Liver (tissue), 8 donors: ENCODE measurements at regions not wholly inside any gene's neighbourhood (a gene's known extent, or its start where the extent isn't known, plus 50 kb on each side); places are given as distances from the start of the nearest gene placed in this dataset.

Experiments used
- DNase-seq: peaks from one replicate; pipeline ENCODE4 v3.0.0-alpha.2; 2017; ENCODE audit warnings: low spot score
- H3K27ac ChIP-seq, 2 donors: one replicate each; pipeline ENCODE4 v1.7.0; 2013; ENCODE audit warnings: inconsistent platforms in 2 of 2, low read length in 2 of 2, control low read depth in 1 of 2, low read depth in 1 of 2, mild to moderate bottlenecking in 1 of 2
- H3K27me3 ChIP-seq, 4 donors: one replicate each; pipeline versions ENCODE4 v1.6.1 to v1.7.0; 2013; ENCODE audit warnings: low read length in 3 of 4, inconsistent platforms in 1 of 4, mild to moderate bottlenecking in 1 of 4, moderate library complexity in 1 of 4; ENCODE audit not compliant: control insufficient read depth in 4 of 4, insufficient read depth in 4 of 4
- H3K36me3 ChIP-seq, 4 donors: one replicate each; pipeline versions ENCODE4 v1.6.1 to v1.7.0; 2013; ENCODE audit warnings: low read length in 3 of 4, mild to moderate bottlenecking in 3 of 4, low read depth in 1 of 4, moderate library complexity in 1 of 4; ENCODE audit not compliant: control insufficient read depth in 4 of 4, insufficient read depth in 3 of 4
- H3K4me1 ChIP-seq, 4 donors: one replicate each; pipeline versions ENCODE4 v1.6.1 to v1.7.0; 2013; ENCODE audit warnings: low read length in 3 of 4, mild to moderate bottlenecking in 3 of 4, moderate library complexity in 1 of 4; ENCODE audit not compliant: control insufficient read depth in 4 of 4, insufficient read depth in 4 of 4
- H3K4me3 ChIP-seq, 3 donors: one replicate each; pipeline versions ENCODE4 v1.6.1 to v1.7.0; 2013; ENCODE audit warnings: low read length in 3 of 3, control low read depth in 1 of 3, low read depth in 1 of 3, mild to moderate bottlenecking in 1 of 3
- H3K9ac ChIP-seq, 2 donors: one replicate each; pipeline ENCODE4 v1.7.0; 2013; ENCODE audit warnings: low read length in 2 of 2, mild to moderate bottlenecking in 2 of 2, moderate library complexity in 2 of 2, control low read depth in 1 of 2, low read depth in 1 of 2
- H3K9me3 ChIP-seq, 4 donors: one replicate each; pipeline versions ENCODE4 v1.6.1 to v1.7.0; 2013; ENCODE audit warnings: low read length in 3 of 4; ENCODE audit not compliant: control insufficient read depth in 4 of 4
- EGR1 ChIP-seq, 2 donors: IDR thresholded peaks; 2 replicates each; pipeline ENCODE4 v1.6.1; 2016 to 2018; ENCODE audit warnings: antibody characterized with exemption in 2 of 2, low read depth in 2 of 2
- FOXA1 ChIP-seq: IDR thresholded peaks from 2 replicates; pipeline ENCODE4 v1.6.1; 2016; ENCODE audit warnings: antibody characterized with exemption
- FOXA2 ChIP-seq: IDR thresholded peaks from 2 replicates; pipeline ENCODE4 v1.6.1; 2016; ENCODE audit warnings: antibody characterized with exemption
- GABPA ChIP-seq, 2 donors: IDR thresholded peaks in 1 of 2; conservative IDR thresholded peaks in 1 of 2; 2 replicates each; pipeline ENCODE4 v1.6.1; 2016; ENCODE audit warnings: antibody characterized with exemption in 2 of 2, mild to moderate bottlenecking in 1 of 2, moderate library complexity in 1 of 2
- HNF4A ChIP-seq, 2 donors: conservative IDR thresholded peaks; 2 replicates each; pipeline ENCODE4 v1.6.1; 2016; ENCODE audit warnings: antibody characterized with exemption in 2 of 2, mild to moderate bottlenecking in 2 of 2
- HNF4G ChIP-seq: IDR thresholded peaks from 2 replicates; pipeline ENCODE4 v1.6.1; 2016; ENCODE audit warnings: antibody characterized with exemption
- MAX ChIP-seq: IDR thresholded peaks from 2 replicates; pipeline ENCODE4 v1.6.1; 2016; ENCODE audit warnings: antibody characterized with exemption
- NR2F2 ChIP-seq: IDR thresholded peaks from 2 replicates; pipeline ENCODE4 v1.6.1; 2016; ENCODE audit warnings: antibody characterized with exemption
- RAD21 ChIP-seq, 2 donors: IDR thresholded peaks; 2 replicates each; pipeline ENCODE4 v1.6.1; 2016; ENCODE audit warnings: antibody characterized with exemption in 2 of 2, mild to moderate bottlenecking in 2 of 2
- REST ChIP-seq: IDR thresholded peaks from 2 replicates; pipeline ENCODE4 v1.6.1; 2016; ENCODE audit warnings: antibody characterized with exemption, mild to moderate bottlenecking
- RXRA ChIP-seq, 2 donors: IDR thresholded peaks; 2 replicates each; pipeline ENCODE4 v1.6.1; 2017 to 2018; ENCODE audit warnings: antibody characterized with exemption in 2 of 2, mild to moderate bottlenecking in 1 of 2
- TAF1 ChIP-seq: conservative IDR thresholded peaks from 2 replicates; pipeline ENCODE4 v1.6.1; 2016; ENCODE audit warnings: antibody characterized with exemption, mild to moderate bottlenecking
- YY1 ChIP-seq: IDR thresholded peaks from 2 replicates; pipeline ENCODE4 v1.6.1; 2016; ENCODE audit warnings: antibody characterized with exemption, mild to moderate bottlenecking
- ZBTB33 ChIP-seq: IDR thresholded peaks from 2 replicates; pipeline ENCODE4 v1.6.1; 2016; ENCODE audit warnings: antibody characterized with exemption
- WGBS: extraction: QIAGEN DNeasy Blood & Tissue Kit; methylation state at CpG from one replicate; pipeline ENCODE4 v1.1.7; 2013; 5-methylcytosine and 5-hydroxymethylcytosine counted together
- TF ChIP-seq, protein P1 (sequence below): fragments of 150-350 bp; IDR thresholded peaks from 2 replicates; pipeline ENCODE4 v1.5.1; 2017; ENCODE audit warnings: improper control_type of control experiment, low read depth, low read length; ENCODE audit not compliant: missing input control
- TF ChIP-seq, protein P2 (sequence below): IDR thresholded peaks from 2 replicates; pipeline ENCODE4 v1.6.1; 2016; ENCODE audit warnings: antibody characterized with exemption
- donor health status: healthy.
- donor health status: healthy.
- donor health status: healthy.
- donor health status: healthy.
- donor health status: healthy.

DNA sequence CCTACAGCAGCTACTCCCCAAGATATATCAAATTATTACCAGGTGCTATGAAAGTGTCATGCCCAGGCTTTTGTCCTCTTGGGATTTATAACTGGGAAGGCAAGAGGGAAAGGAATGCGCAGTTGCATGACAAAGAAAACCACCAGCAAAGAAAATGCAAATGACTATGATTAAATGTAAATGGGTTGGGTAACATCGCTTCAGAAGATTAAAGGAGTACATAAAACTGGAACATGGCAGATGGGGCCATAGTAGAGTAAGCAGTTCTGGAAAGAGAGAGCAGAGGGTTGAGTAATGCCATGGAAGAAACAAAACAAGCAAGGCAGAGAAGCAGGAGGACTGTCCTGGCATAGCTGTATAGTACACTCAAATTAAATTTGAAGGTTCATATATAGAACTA is 493.1 kb downstream of the NOVA1 start:
- 86% methylated on average over 2 of the region's 2 CpGs for WGBS
- H3K4me1 ChIP-seq, result no peaks in the 10 kb centered on the region
- no peak overlapping the region for H3K27ac ChIP-seq
- H3K27me3 ChIP-seq, result no peaks in the 10 kb centered on the region
- H3K4me3 ChIP-seq, result no peak overlapping the region
- H3K36me3 ChIP-seq, result no peaks in the 10 kb centered on the region
- TF ChIP-seq FOXA2, result no peak
- TF ChIP-seq RXRA (IDR thresholded peaks at IDR 0.05), result no peak
- TF ChIP-seq NR2F2, result no peak
- TF ChIP-seq, protein P1, sequence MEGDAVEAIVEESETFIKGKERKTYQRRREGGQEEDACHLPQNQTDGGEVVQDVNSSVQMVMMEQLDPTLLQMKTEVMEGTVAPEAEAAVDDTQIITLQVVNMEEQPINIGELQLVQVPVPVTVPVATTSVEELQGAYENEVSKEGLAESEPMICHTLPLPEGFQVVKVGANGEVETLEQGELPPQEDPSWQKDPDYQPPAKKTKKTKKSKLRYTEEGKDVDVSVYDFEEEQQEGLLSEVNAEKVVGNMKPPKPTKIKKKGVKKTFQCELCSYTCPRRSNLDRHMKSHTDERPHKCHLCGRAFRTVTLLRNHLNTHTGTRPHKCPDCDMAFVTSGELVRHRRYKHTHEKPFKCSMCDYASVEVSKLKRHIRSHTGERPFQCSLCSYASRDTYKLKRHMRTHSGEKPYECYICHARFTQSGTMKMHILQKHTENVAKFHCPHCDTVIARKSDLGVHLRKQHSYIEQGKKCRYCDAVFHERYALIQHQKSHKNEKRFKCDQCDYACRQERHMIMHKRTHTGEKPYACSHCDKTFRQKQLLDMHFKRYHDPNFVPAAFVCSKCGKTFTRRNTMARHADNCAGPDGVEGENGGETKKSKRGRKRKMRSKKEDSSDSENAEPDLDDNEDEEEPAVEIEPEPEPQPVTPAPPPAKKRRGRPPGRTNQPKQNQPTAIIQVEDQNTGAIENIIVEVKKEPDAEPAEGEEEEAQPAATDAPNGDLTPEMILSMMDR, result no peak
- no peak for TF ChIP-seq ZBTB33
- no peak for TF ChIP-seq HNF4A (conservative IDR thresholded peaks at IDR 0.05)
- TF ChIP-seq, protein P2, sequence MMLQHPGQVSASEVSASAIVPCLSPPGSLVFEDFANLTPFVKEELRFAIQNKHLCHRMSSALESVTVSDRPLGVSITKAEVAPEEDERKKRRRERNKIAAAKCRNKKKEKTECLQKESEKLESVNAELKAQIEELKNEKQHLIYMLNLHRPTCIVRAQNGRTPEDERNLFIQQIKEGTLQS, result no peak
- TF ChIP-seq REST, result no peak
- TF ChIP-seq MAX, result no peak
- TF ChIP-seq FOXA1, result no peak
- TF ChIP-seq EGR1 (IDR thresholded peaks at IDR 0.05; ENCODE audit: low read depth in 2 of 2), result no peak
- no peak for TF ChIP-seq TAF1
- TF ChIP-seq YY1, result no peak
- TF ChIP-seq HNF4G, result no peak
- no peak overlapping the region for H3K9ac ChIP-seq
- H3K9me3 ChIP-seq, result no peaks in the 10 kb centered on the region
- DNase-seq, result no peak

DNA sequence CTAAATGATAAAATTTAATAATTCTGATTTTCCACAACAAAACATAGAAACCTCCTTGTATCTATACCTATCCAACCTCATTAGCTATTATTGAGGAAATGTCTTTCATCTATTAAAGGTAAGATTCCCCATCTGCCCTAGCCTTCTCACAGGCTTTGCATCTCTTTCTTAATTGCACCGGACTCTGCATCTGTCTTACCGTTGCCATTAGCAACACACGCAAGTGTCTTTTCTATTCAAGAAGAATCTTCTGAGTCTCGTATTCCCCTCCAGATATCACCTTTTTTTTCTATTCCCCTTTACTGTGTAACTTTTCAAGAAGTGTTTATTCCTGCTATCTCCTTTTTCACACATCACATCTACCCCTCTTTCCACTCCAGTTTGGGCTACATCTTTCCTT is 500.0 kb downstream of the NOVA1 start:
- 69% methylated on average over 4 of the region's 4 CpGs for WGBS
- no peak overlapping the region for H3K9ac ChIP-seq
- H3K4me3 ChIP-seq, result no peak overlapping the region
- no peak for DNase-seq
- H3K4me1 ChIP-seq, result no peaks in the 10 kb centered on the region
- H3K9me3 ChIP-seq, result no peaks in the 10 kb centered on the region
- H3K27ac ChIP-seq, result no peak overlapping the region
- no peaks in the 10 kb centered on the region for H3K36me3 ChIP-seq
- H3K27me3 ChIP-seq, result no peaks in the 10 kb centered on the region
- no peak for TF ChIP-seq FOXA1
- no peak for TF ChIP-seq EGR1 (IDR thresholded peaks at IDR 0.05; ENCODE audit: low read depth in 2 of 2)
- TF ChIP-seq HNF4A (conservative IDR thresholded peaks at IDR 0.05), result no peak
- TF ChIP-seq GABPA (IDR thresholded peaks at IDR 0.05 in 1 of 2, conservative IDR thresholded peaks at IDR 0.05 in 1 of 2), result no peak
- TF ChIP-seq MAX, result no peak
- no peak for TF ChIP-seq HNF4G
- no peak for TF ChIP-seq RAD21 (IDR thresholded peaks at IDR 0.05)
- TF ChIP-seq REST, result no peak
